Lung (tissue), 11 donors: ENCODE measurements at regions not wholly inside any gene's neighbourhood (a gene's known extent, or its start where the extent isn't known, plus 50 kb on each side); places are given as distances from the start of the nearest gene placed in this dataset.

ENCODE experiments used
- ATAC-seq: fragments of 200-7000 bp; cut with Tn5 transposase; one replicate; pipeline ENCODE4 v1.9.1; 2020; ENCODE audit warnings: moderate number of reproducible peaks; ENCODE audit not compliant: insufficient read depth, low FRiP score
- DNase-seq, 3 donors: peaks; one replicate each; pipeline ENCODE4 v3.0.0-alpha.2; 2013 to 2017
- H3K27ac ChIP-seq, 2 donors: one replicate each; pipeline ENCODE4 v1.5.1; 2013; ENCODE audit warnings: mild to moderate bottlenecking in 2 of 2, moderate library complexity in 2 of 2, control low read depth in 1 of 2, inconsistent platforms in 1 of 2, low read depth in 1 of 2, low read length in 1 of 2
- H3K27me3 ChIP-seq, 3 donors: one replicate each; pipeline ENCODE4 v1.5.1; 2013; ENCODE audit warnings: low read length in 2 of 3; ENCODE audit not compliant: control insufficient read depth in 3 of 3, insufficient read depth in 3 of 3
- H3K36me3 ChIP-seq, 4 donors: one replicate each; pipeline ENCODE4 v1.5.1; 2013; ENCODE audit warnings: low read length in 4 of 4, mild to moderate bottlenecking in 1 of 4, moderate library complexity in 1 of 4; ENCODE audit not compliant: control insufficient read depth in 4 of 4, insufficient read depth in 4 of 4
- H3K4me1 ChIP-seq, 5 donors: one replicate each; pipeline ENCODE4 v1.5.1; 2013; ENCODE audit warnings: low read length in 5 of 5, mild to moderate bottlenecking in 2 of 5, moderate library complexity in 1 of 5; ENCODE audit not compliant: control insufficient read depth in 5 of 5, insufficient read depth in 5 of 5
- H3K4me3 ChIP-seq: one replicate; pipeline ENCODE4 v1.5.1; 2013; ENCODE audit warnings: mild to moderate bottlenecking, control low read depth, moderate library complexity
- H3K9ac ChIP-seq, 2 donors: one replicate each; pipeline ENCODE4 v1.5.1; 2013; ENCODE audit warnings: low read length in 2 of 2, control low read depth in 1 of 2; ENCODE audit not compliant: insufficient read depth in 1 of 2
- H3K9me3 ChIP-seq, 4 donors: one replicate each; pipeline ENCODE4 v1.5.1; 2013; ENCODE audit warnings: low read length in 3 of 4, mild to moderate bottlenecking in 1 of 4, moderate library complexity in 1 of 4; ENCODE audit not compliant: control insufficient read depth in 4 of 4, insufficient read depth in 3 of 4
- CTCF ChIP-seq: IDR thresholded peaks from 2 replicates; pipeline ENCODE4 v1.5.1; 2012; ENCODE audit warnings: mild to moderate bottlenecking; ENCODE audit errors: control extremely low read depth, extremely low read depth
- WGBS, 2 donors: extraction: QIAGEN DNeasy Blood & Tissue Kit; methylation state at CpG; one replicate each; pipeline ENCODE4 v1.1.7; 2013; 5-methylcytosine and 5-hydroxymethylcytosine counted together
- donor health status: control.
- donor health status: control.
- donor health status: Bipolar disorder and iron deficiency.
- donor health status: healthy.
- donor health status: DM: yes; HTN: yes; CAD: no.

- Histone ChIP-seq H3K27me3 (no peaks in the 10 kb centered on the region), H3K4me3 (no peak overlapping the region), H3K27ac (no peak overlapping the region), H3K36me3 (no peaks in the 10 kb centered on the region), H3K9ac (no peak overlapping the region), H3K9me3 (no peaks in the 10 kb centered on the region), H3K4me1 (peaks cover 0 to 34% (median 4%) of the 10 kb centered on the region in 5 donors)
- 32 to 45% methylated on average over 4 of the region's 4 CpGs for WGBS, 2 donors
- no peak for ATAC-seq
- TF ChIP-seq CTCF: no peak
- peak; percentile 81 to 92 (median 90) for DNase-seq
Observed at GRCh38 chr5:113693701-113694100, 180.2 kb downstream of the YTHDC2 start.

- H3K9me3 ChIP-seq: peaks cover 0 to 2% (median 0%) of the 10 kb centered on the region in 4 donors
- TF ChIP-seq CTCF: no peak
- ATAC-seq: no peak
- H3K4me3 ChIP-seq: no peak overlapping the region
- no peak overlapping the region for H3K9ac ChIP-seq
- no peaks in the 10 kb centered on the region for H3K27me3 ChIP-seq
- no peak for DNase-seq
- H3K36me3 ChIP-seq: no peaks in the 10 kb centered on the region
- H3K4me1 ChIP-seq: peaks cover 0 to 34% (median 4%) of the 10 kb centered on the region in 5 donors
- no peak overlapping the region for H3K27ac ChIP-seq
- WGBS, 2 donors: 87 to 88% methylated on average over 2 of the region's 2 CpGs
Observed at GRCh38 chr5:113694576-113694975, 181.1 kb downstream of the YTHDC2 start.

GRCh38 chr5:113703266-113703665 is 189.8 kb downstream of the YTHDC2 start:
- no peak overlapping the region for H3K27ac ChIP-seq
- H3K4me3 ChIP-seq: no peak overlapping the region
- no peak overlapping the region for H3K9ac ChIP-seq
- no peaks in the 10 kb centered on the region for H3K27me3 ChIP-seq
- no peaks in the 10 kb centered on the region for H3K4me1 ChIP-seq
- DNase-seq (no peak), ATAC-seq (no peak)
- no peak for TF ChIP-seq CTCF
- peaks cover 0 to 18% (median 9%) of the 10 kb centered on the region in 4 donors for H3K9me3 ChIP-seq
- no peaks in the 10 kb centered on the region for H3K36me3 ChIP-seq

GRCh38 chr5:113705657-113706056 is 192.2 kb downstream of the YTHDC2 start:
- DNase-seq (no peak), ATAC-seq (no peak)
- H3K9ac ChIP-seq: no peak overlapping the region
- 89 to 93% methylated on average over 3 of the region's 3 CpGs for WGBS, 2 donors
- no peaks in the 10 kb centered on the region for H3K27me3 ChIP-seq
- H3K27ac ChIP-seq: no peak overlapping the region
- H3K9me3 ChIP-seq: peaks cover 0 to 18% (median 8%) of the 10 kb centered on the region in 4 donors
- TF ChIP-seq CTCF: no peak
- H3K36me3 ChIP-seq: no peaks in the 10 kb centered on the region
- no peak overlapping the region for H3K4me3 ChIP-seq
- H3K4me1 ChIP-seq: no peaks in the 10 kb centered on the region
